Endothelial cell of umbilical vein (primary cell): ENCODE measurements at regions not wholly inside any gene's neighbourhood (a gene's known extent, or its start where the extent isn't known, plus 50 kb on each side); places are given as distances from the start of the nearest gene placed in this dataset.

Experiments used
- EZH2 ChIP-seq: IDR thresholded peaks from 2 replicates; pipeline ENCODE4 v1.6.1; 2012; ENCODE audit warnings: borderline replicate concordance, low read depth, mild to moderate bottlenecking, moderate library complexity, low read length, inconsistent platforms; ENCODE audit not compliant: severe bottlenecking
- POLR2AphosphoS5 ChIP-seq: IDR thresholded peaks from 2 replicates; pipeline ENCODE4 v1.6.1; 2012; ENCODE audit warnings: low read depth, mild to moderate bottlenecking, control low read depth, low read length, moderate library complexity; ENCODE audit not compliant: insufficient read depth
- TF ChIP-seq, protein P1 (sequence below), 2 donors: IDR thresholded peaks; 1 replicate in 1 of 2; 2 replicates in 1 of 2; pipeline ENCODE4 v1.5.1; 2011; ENCODE audit warnings: low read length in 2 of 2, mild to moderate bottlenecking in 2 of 2, moderate library complexity in 2 of 2, control low read depth in 1 of 2, inconsistent platforms in 1 of 2, low read depth in 1 of 2; ENCODE audit not compliant: insufficient read depth in 1 of 2; ENCODE audit errors: extremely low read depth in 1 of 2
- TF ChIP-seq, protein P2 (sequence below): IDR thresholded peaks from 2 replicates; pipeline ENCODE4 v1.6.1; 2011; ENCODE audit not compliant: insufficient read depth, insufficient read length

DNA sequence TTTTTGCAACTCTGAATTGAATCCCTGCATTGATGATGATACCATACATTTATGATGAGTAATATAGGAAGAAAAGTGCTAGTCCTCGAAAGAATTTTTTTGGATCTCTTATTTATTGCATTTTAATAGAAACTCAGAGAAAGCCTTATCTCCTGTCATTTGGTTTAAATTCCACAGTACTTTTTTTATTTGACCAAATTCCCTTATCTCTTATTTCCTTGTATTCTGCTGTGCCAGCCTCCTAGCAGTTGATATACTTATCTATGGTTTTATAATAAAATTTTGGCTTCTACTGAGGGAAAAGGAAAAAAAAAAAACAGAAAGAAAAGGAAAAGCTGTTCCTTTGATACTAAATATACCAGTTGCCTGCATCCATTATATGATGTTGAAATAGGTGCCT is 535.1 kb upstream of the NR2F2 start:
- TF ChIP-seq EZH2 (no peak), POLR2AphosphoS5 (no peak)
- TF ChIP-seq, protein P1, sequence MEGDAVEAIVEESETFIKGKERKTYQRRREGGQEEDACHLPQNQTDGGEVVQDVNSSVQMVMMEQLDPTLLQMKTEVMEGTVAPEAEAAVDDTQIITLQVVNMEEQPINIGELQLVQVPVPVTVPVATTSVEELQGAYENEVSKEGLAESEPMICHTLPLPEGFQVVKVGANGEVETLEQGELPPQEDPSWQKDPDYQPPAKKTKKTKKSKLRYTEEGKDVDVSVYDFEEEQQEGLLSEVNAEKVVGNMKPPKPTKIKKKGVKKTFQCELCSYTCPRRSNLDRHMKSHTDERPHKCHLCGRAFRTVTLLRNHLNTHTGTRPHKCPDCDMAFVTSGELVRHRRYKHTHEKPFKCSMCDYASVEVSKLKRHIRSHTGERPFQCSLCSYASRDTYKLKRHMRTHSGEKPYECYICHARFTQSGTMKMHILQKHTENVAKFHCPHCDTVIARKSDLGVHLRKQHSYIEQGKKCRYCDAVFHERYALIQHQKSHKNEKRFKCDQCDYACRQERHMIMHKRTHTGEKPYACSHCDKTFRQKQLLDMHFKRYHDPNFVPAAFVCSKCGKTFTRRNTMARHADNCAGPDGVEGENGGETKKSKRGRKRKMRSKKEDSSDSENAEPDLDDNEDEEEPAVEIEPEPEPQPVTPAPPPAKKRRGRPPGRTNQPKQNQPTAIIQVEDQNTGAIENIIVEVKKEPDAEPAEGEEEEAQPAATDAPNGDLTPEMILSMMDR (IDR thresholded peaks at IDR 0.05; ENCODE audit: extremely low read depth in 1 of 2, insufficient read depth in 1 of 2, low read depth in 1 of 2, low read length in 2 of 2), result no peak
- TF ChIP-seq, protein P2, sequence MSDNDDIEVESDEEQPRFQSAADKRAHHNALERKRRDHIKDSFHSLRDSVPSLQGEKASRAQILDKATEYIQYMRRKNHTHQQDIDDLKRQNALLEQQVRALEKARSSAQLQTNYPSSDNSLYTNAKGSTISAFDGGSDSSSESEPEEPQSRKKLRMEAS, result no peak
